T1000 (cell line): ENCODE measurements at regions not wholly inside any gene's neighbourhood (a gene's known extent, or its start where the extent isn't known, plus 50 kb on each side); places are given as distances from the start of the nearest gene placed in this dataset.
"Not testable (repeated sequence)": the region's sequence is repeated elsewhere in the genome, so short reads cannot be mapped to it uniquely, and the experiment has no call there.

Source experiments
- DNase-seq: peaks from one replicate; lab custom pipeline; 2025; ENCODE audit warnings: mixed read lengths; lab: John Stamatoyannopoulos, UW

DNA sequence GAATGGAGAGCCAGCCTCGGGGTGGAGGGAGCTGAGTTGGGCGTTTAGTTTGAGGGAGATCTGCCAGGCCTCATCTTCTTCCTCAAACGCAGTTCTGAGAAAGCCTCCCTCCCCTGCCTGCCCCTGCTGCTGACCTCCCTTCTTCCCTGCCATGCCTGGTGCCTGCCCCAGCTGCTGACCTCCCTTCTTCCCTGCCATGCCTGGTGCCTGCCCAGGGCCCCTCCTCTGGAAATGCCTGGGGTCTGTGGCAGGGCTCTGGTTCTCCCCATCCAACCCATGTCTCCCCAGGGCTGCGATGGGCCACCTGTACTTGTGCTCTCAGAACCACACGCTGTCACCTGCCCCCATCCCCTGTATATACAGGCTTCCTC is 114.6 kb downstream of the VEGFA start:
- no peak for DNase-seq

DNA sequence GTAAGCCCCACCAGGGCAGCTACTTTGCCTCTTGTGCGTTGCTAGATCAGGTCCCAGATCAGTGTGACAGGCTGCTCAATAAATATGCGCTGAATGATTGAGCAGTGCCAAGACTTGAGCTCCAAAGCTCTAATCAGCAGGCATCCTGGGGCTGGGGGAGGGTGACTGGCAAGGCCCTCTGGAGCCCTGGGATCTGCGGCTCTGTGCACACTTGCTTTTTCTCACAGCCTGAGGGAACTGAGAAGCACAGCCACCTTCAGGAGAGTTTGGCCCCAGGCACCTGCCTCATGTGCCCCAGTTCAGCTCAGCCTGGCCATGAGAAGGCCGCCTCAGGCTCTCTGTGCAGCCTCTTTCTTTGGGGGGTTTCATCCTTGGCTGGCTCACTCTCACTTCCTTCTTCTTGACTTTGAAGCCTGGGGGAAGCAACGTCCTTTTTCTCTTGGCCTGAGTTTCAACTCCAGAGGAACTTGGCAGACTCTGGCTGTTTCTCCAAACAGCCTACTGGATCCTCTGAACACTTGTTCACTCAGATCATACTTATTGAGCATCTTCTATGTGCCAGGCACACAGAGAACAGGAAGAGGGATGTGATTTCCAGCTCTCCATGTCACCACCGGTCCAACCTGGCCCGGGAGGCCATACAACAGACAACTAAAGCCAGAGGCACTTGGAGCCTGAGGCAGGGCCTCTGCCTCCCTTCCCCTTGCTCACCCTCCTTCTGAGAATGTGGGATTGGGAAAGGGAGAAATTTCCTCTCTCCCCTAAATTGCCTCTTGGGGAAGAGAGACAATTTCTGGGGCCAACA is 114.0 kb downstream of the VEGFA start:
- no peak for DNase-seq

- DNase-seq, result not testable (repeated sequence)
Measured at GRCh38 chr6:43882690-43883448, 112.9 kb downstream of the VEGFA start.

DNA sequence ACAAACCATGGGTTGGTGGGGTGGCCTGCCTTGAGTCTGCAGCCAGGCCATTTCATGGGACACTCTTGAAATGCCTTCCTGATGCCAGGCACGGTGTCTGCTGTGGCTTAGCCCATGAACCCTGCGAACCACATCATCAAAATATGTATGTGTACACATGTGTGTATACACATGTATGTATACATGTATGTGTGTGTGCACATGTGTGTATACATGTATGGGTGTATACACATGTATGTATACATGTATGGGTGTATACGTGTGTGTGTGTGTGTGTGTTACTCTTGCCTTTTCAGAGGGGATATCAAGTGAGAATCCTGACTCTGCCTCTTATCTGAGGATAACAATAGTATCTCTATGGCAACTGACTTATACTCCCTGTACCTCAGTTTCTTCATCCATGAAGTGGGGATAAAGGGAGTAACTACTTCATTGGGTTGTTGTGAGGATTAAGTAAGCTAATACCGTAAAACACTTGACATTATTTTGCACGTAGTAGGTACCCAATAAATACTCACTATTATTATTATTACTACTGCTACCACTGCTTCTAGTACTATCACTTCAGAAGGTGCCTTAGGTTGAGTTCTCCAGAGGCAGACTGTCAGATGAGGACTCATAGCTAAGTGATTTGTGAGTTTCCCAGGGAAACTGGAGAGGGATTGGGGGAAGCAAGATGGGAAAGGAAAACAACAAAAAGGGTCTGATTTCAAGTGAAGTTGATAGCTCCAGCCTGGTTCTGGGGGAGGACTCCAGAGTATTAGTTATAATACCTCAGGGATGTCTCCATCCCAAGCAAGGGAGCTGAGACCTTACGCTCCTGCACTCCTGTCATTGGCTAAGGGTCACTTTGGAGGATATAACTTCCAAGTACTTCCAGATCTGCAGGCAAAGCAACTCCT is 110.5 kb downstream of the VEGFA start:
- no peak for DNase-seq

GRCh38 chr6:43879722-43880121 is 109.7 kb downstream of the VEGFA start:
- DNase-seq, result no peak

DNA sequence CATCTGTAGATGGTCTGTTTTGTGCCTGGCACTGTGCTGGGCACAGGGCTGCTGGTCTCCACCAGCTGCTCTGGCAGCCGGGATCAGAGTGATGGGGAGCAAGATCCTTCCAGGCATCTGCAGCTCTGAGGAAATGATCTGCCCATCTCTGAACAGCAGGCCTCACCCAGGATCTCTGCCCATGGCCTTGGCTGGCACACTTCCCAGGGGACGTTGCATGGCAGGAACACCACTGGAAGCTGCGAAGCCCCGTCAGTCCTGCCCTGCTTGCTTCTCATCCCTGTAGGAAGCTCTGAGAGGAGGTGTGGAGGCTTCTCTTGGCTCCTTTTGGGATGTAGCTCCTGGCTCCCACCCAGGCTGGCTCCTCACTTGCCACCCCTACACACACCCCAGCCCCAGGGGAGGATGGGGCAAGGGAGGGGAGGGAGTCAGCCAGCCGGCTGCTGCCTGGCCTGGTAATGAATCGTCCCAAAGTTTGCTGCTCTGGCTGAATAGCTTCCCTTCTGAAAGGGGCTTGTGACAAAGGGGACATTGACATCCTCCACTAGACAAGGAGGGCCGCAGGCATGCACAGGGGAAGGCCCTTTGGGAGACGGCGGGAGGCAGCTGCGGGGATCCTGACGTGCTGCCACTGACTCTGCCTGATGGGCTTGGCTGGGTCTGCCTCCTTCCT is 108.9 kb downstream of the VEGFA start:
- DNase-seq, result no peak

DNA sequence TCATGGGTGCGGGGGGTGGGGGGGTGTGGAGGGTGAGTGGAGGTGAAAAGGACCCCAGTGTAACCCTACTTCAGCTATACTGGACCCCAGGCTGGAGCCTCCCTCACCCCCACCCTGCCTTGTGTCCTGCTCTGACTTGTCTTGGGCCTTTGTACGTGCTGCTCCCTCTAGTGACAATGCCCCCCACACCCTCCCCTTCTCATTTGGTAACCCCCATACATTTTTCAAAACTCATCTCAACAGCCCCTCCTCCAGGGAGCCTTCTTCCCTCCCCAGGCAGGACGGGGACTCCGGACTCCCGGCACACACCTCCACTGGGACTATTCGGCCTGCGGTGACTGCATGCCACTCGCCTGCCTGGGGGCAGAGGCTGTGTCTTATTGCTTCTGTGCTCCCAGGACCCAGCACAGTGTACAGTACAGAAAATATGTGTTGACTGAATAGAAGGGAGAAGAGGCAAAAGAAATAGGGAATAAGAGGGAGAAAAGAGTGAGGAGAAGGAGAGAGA is 108.2 kb downstream of the VEGFA start:
- DNase-seq, result no peak

- DNase-seq, result no peak
Measured at GRCh38 chr6:43877463-43878126, 107.6 kb downstream of the VEGFA start.

GRCh38 chr6:43877036-43877435 is 107.0 kb downstream of the VEGFA start:
- no peak for DNase-seq

DNA sequence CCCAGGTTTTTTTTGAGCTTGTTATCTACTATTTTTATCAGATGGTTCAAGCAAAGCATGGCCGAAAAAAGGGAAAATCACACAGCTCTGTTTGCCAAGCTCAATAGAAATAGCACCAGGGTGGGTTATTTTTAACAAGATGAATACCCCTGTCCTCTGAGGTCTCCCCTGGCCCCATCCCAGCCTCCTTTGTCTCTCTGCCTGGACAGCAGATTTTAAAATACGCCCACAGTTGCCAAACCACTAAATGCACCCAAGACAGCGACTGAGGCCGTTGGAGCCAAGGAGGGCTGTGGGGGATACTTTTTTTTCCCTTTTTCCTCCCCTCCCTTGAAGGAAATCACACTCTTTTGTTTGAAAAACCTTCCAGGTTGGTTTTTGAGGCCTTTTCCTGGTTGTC is 106.6 kb downstream of the VEGFA start:
- DNase-seq, result no peak

DNA sequence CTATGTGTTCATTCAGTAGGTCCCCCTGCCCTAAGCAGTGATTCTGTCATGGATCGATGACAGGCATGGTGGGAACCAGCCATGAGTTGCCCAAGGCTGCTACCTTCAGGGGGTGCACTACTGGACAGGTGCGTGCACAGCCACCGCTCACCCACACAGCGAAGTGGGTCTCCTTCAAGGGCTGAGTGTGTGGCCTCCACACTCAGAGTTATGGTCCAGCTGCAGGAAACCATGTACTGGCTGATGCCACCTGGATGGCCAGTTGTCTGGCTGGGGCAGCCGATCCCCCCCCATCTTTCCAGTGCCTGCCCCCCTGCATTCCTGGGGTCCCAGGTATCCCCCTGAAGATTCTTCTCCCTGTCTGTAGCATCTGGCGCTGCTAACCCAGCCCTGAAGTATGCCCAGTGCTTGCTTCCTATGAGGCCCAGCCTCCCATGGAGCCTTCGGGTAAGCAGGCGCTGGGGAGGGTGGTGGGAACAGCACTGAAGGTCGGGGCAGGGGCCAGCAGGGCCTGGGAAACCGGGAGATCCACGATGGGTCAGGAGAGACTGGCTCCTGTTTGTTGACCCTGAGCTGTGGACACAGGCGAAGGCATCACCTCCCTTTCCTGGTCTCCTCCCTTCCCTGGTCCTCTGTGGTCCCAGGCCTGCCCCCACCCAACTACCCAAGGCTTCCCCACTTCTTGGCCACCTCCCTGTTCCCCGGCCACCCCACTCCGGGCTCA is 106.0 kb downstream of the VEGFA start:
- DNase-seq, result no peak

GRCh38 chr6:43874814-43875590 is 105.0 kb downstream of the VEGFA start:
- DNase-seq, result no peak

DNA sequence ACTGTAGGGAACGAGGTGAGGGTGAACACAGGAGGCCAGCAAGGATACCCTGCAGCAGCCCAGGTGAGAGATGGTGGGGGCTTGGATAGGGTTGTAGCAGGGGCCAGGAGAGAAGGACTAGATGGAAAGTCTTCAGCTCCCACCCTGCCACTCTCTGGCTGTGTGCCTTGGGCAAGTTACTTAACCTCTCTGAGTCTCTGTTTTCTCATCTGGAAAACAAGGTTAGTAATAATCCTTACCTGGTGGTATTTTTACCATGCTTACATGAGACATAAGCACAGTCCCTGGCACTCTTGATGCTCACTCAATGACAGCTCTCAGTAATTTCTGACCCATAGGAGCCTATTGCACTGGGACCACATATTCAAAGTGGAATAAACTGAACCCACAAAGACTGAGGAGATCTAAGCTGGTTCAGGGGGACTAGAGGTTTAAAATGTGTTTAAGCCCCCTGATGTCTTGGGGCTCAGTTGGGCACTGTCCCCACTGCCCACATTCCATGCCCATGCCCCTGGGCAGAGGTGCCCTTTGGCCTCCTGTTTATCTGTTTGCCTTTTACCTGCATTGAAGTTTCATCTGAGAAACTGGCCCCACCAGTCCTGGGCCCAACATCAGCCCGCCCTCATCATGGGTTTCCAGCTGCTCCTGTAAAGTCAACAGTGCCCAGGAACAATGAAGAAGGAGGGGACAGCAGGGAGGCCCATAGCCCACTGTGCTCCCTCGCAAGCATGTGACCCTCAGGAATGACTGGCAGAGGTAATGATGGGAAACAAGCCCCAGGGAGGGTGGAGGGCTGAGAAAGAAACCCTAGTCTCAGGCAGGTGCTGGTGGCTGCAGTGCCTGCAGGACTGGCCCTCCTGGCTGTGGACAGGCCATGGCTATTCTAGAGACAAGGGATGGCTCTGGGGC is 104.0 kb downstream of the VEGFA start:
- DNase-seq, result no peak

GRCh38 chr6:43871933-43872332 is 101.9 kb downstream of the VEGFA start:
- no peak for DNase-seq

- no peak for DNase-seq
Measured at GRCh38 chr6:43871284-43871683, 101.3 kb downstream of the VEGFA start.

DNA sequence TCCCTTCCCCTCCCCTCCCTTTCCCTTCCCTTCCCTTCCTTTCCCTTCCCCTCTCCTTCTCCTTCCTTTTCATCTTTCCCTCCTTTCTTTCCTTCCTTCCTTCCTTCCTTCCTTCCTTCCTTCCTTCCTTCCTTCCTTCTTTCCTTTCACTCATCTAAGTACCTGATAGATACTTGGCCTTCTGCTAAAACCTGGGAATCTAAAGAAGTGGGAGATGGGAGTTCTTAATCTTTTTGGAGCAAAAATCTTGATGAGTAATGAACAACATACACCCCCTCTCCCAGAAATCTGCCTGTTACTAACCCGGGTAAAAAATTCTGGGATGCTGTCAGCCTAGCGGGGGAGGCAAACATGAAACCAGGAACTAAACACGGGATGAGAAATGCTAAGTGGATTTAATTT is 100.7 kb downstream of the VEGFA start:
- DNase-seq, result no peak

DNA sequence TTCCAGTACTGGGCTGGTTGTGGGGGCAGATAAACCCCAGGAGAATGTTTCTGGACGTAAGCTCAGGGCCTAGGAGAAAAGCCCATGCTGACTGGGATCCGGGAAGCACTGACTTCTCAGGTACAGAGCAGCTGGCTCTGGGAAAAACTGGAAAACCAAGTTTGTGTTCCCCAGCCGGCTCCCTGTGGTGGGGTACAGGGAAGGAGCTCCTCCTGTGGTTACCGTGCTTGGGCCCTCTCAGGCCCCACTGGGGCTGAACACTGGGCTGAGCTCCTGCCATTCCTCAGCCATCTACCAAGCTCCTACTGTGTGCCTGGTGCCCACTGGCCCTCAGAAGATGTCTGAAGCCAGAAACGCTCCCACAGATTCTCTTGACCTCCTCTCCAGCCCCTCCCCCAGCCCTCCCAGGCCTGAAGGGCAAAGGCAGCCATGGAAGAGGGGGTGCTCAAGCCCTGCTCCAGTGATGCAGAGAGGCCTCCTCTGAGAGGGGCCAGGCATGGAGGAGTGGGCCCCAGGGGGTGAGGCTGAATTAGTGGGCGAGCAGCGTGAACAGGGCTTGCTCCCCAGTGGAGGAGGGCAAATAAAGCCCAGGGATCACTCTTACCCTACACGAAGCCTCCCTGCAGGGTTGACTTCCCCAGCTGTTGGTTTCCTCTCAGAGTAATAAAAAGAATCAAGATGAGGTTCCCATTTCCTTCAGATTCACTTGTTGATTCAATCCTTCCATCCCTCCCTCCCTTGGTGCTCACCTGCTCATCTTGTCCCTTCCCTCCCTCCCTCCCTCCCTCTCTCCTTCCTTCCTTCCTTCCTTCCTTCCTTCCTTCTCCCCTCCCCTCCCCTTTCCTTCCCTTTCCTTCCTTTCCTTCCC is 100.0 kb downstream of the VEGFA start:
- DNase-seq, result no peak
